SK-N-SH (cell line): ENCODE measurements at regions not wholly inside any gene's neighbourhood (a gene's known extent, or its start where the extent isn't known, plus 50 kb on each side); places are given as distances from the start of the nearest gene placed in this dataset.

Experiments
- CTCF ChIA-PET: fragments of 300-600, 350-600 bp; formaldehyde crosslinking; extraction: SDS; loops from one replicate; lab custom pipeline; 2021; lab: Yijun Ruan, JAX
- POLR2A ChIA-PET: fragments of 350-600 bp; sonication (Branson Sonifier 250); formaldehyde crosslinking; extraction: SDS; loops from one replicate; lab custom pipeline; 2020; ENCODE audit warnings: antibody characterized with exemption, inconsistent platforms; lab: Yijun Ruan, JAX
- DNase-seq: peaks from one replicate; pipeline ENCODE4 v3.0.0; 2012
- H2AFZ ChIP-seq: fragments of 200-600 bp; sonication (generic); 2 replicates; pipeline ENCODE4 v1.8.1; 2016; ENCODE audit warnings: antibody characterized with exemption, mild to moderate bottlenecking, low read depth
- H3F3A ChIP-seq: fragments of 200-600 bp; sonication (generic); replicated peaks from 2 replicates; pipeline ENCODE3; 2016; ENCODE audit warnings: antibody characterized with exemption, mild to moderate bottlenecking; ENCODE audit not compliant: insufficient read depth
- H3K27ac ChIP-seq, 2 experiments: fragments of 200-500 bp in 1 of 2; fragments of 200-600 bp in 1 of 2; sonication (Bioruptor generic) in 1 of 2; sonication (generic), shearing (Covaris generic) in 1 of 2; 2 replicates each; pipeline versions ENCODE4 v1.5.1 to v1.6.1; 2014 to 2016; ENCODE audit warnings: low read depth in 2 of 2, inconsistent platforms in 1 of 2, low read length in 1 of 2, mild to moderate bottlenecking in 1 of 2, mixed read lengths in 1 of 2
- H3K27me3 ChIP-seq: fragments of 200-600 bp; sonication (generic), shearing (Covaris generic); 2 replicates; pipeline ENCODE4 v1.6.1; 2016; ENCODE audit warnings: mixed run types; ENCODE audit not compliant: insufficient read depth
- H3K36me3 ChIP-seq, 2 experiments: fragments of 200-500 bp in 1 of 2; fragments of 200-600 bp in 1 of 2; sonication (Bioruptor generic) in 1 of 2; sonication (generic) in 1 of 2; replicated peaks in 1 of 2; 2 replicates each; pipeline versions ENCODE3 to v1.5.1; 2014 to 2016; ENCODE audit warnings: low read length in 1 of 2, mild to moderate bottlenecking in 1 of 2; ENCODE audit not compliant: insufficient read depth in 2 of 2, control insufficient read depth in 1 of 2
- H3K4me1 ChIP-seq, 2 experiments: fragments of 200-500 bp in 1 of 2; fragments of 200-600 bp in 1 of 2; sonication (Bioruptor generic) in 1 of 2; sonication (generic), shearing (Covaris generic) in 1 of 2; 2 replicates each; pipeline versions ENCODE4 v1.5.1 to v1.6.1; 2014 to 2016; ENCODE audit warnings: low read depth in 1 of 2, low read length in 1 of 2, mixed run types in 1 of 2; ENCODE audit not compliant: insufficient read depth in 2 of 2, control insufficient read depth in 1 of 2
- H3K4me2 ChIP-seq: fragments of 200-600 bp; sonication (generic), shearing (Covaris generic); 2 replicates; pipeline ENCODE4 v1.6.1; 2017; ENCODE audit warnings: mixed run types
- H3K4me3 ChIP-seq, 2 experiments: fragments of 200-500 bp in 1 of 2; fragments of 200-600 bp in 1 of 2; sonication (Bioruptor generic) in 1 of 2; sonication (generic), shearing (Covaris generic) in 1 of 2; 2 replicates each; pipeline versions ENCODE4 v1.5.1 to v1.8.1; 2014 to 2016; ENCODE audit warnings: low read depth in 2 of 2, inconsistent platforms in 1 of 2, low read length in 1 of 2, mild to moderate bottlenecking in 1 of 2, mixed read lengths in 1 of 2, moderate library complexity in 1 of 2
- H3K79me2 ChIP-seq: fragments of 200-600 bp; sonication (generic); 2 replicates; pipeline ENCODE4 v1.8.1; 2017; ENCODE audit warnings: mild to moderate bottlenecking; ENCODE audit not compliant: insufficient read depth
- H3K9ac ChIP-seq: fragments of 200-600 bp; sonication (generic); 2 replicates; pipeline ENCODE4 v1.6.1; 2017; ENCODE audit warnings: mixed run types
- H3K9me2 ChIP-seq: fragments of 200-600 bp; sonication (generic); 2 replicates; pipeline ENCODE4 v1.6.1; 2017; ENCODE audit warnings: mixed run types
- H3K9me3 ChIP-seq: fragments of 200-600 bp; sonication (generic); 2 replicates; pipeline ENCODE4 v1.6.1; 2017; ENCODE audit warnings: mixed run types, mild to moderate bottlenecking, moderate library complexity
- H4K20me1 ChIP-seq: fragments of 200-600 bp; sonication (generic); 2 replicates; pipeline ENCODE4 v1.6.1; 2017; ENCODE audit warnings: mild to moderate bottlenecking, mixed run types; ENCODE audit not compliant: insufficient read depth
- CHD2 ChIP-seq: fragments of 150-350 bp; IDR thresholded peaks from 2 replicates; pipeline ENCODE4 v1.6.1; 2018; ENCODE audit warnings: low read length; ENCODE audit not compliant: partially characterized antibody
- CTCF ChIP-seq: fragments of 200-600 bp; sonication (generic); IDR thresholded peaks from 2 replicates; pipeline ENCODE4 v1.6.1; 2017; ENCODE audit warnings: antibody characterized with exemption, mild to moderate bottlenecking, moderate library complexity
- GABPA ChIP-seq: IDR thresholded peaks from 2 replicates; pipeline ENCODE4 v1.4.0; 2012; ENCODE audit warnings: low read depth, mild to moderate bottlenecking
- MEF2A ChIP-seq: IDR thresholded peaks from 2 replicates; pipeline ENCODE4 v1.4.0; 2012; ENCODE audit warnings: low read depth, borderline replicate concordance
- RAD21 ChIP-seq: IDR thresholded peaks from 2 replicates; pipeline ENCODE4 v1.6.1; 2012; ENCODE audit warnings: mild to moderate bottlenecking, low read length
- RXRA ChIP-seq: IDR thresholded peaks from 2 replicates; pipeline ENCODE4 v1.4.0; 2012; ENCODE audit warnings: low read depth, mild to moderate bottlenecking, borderline replicate concordance
- SMC3 ChIP-seq: IDR thresholded peaks from 2 replicates; pipeline ENCODE4 v1.6.1; 2012; ENCODE audit warnings: low read depth, low read length, improper control_type of control experiment
- TAF1 ChIP-seq: IDR thresholded peaks from 2 replicates; pipeline ENCODE4 v1.6.1; 2012; ENCODE audit warnings: low read depth, mild to moderate bottlenecking, low read length, moderate library complexity, borderline replicate concordance
- TCF12 ChIP-seq: IDR thresholded peaks from 2 replicates; pipeline ENCODE4 v1.4.0; 2012
- YY1 ChIP-seq: IDR thresholded peaks from 2 replicates; pipeline ENCODE4 v1.4.0; 2012; ENCODE audit warnings: low read depth, mild to moderate bottlenecking
- WGBS: methylation state at CpG from one replicate; pipeline ENCODE4 v1.1.6; 2017; ENCODE audit warnings: low lambda C conversion rate; 5-methylcytosine and 5-hydroxymethylcytosine counted together
- TF ChIP-seq, protein P1 (sequence below): fragments of 150-350 bp; IDR thresholded peaks from 2 replicates; pipeline ENCODE4 v1.6.1; 2016; ENCODE audit warnings: mild to moderate bottlenecking, low read depth, low read length
- TF ChIP-seq, protein P2 (sequence below): IDR thresholded peaks from 2 replicates; pipeline ENCODE4 v1.4.0; 2012; ENCODE audit warnings: low read depth
- TF ChIP-seq, protein P3 (sequence below): IDR thresholded peaks from 2 replicates; pipeline ENCODE4 v1.4.0; 2012; ENCODE audit warnings: low read depth, borderline replicate concordance

- Histone ChIP-seq H3K4me2 (no peak overlapping the region), H2AFZ (no peak overlapping the region), H3K36me3 (no peaks in the 10 kb centered on the region), H3K4me3 (no peak overlapping the region; a peak in 1 of 4 replicates), H3K9me2 (no peaks in the 10 kb centered on the region), H3K27me3 (peaks cover 7% of the 10 kb centered on the region; the same call in 1 of the 2 replicates), H4K20me1 (no peaks in the 10 kb centered on the region), H3K79me2 (no peaks in the 10 kb centered on the region), H3K9ac (no peak overlapping the region), H3K27ac (no peak overlapping the region), H3K9me3 (no peaks in the 10 kb centered on the region), H3K4me1 (no peaks in the 10 kb centered on the region; a peak in 1 of 4 replicates), H3F3A (no peaks in the 10 kb centered on the region)
- peak; percentile 13 for DNase-seq
- ChIA-PET POLR2A (no interaction called here), CTCF (interaction anchor here (0.6 kb wide), 1 partner anchor 24 kb away, joined by 3 read pairs; no protein-coding TSS in a partner anchor)
- TF ChIP-seq SMC3 (peak; percentile 21; the same call in 1 of the 2 replicates), RAD21 (peak; percentile 61), TAF1 (no peak), CTCF (peak; percentile 62)
These were observed 85.0 kb upstream of the FAM241A start for GRCh38 chr4:112060212-112060611.

DNA sequence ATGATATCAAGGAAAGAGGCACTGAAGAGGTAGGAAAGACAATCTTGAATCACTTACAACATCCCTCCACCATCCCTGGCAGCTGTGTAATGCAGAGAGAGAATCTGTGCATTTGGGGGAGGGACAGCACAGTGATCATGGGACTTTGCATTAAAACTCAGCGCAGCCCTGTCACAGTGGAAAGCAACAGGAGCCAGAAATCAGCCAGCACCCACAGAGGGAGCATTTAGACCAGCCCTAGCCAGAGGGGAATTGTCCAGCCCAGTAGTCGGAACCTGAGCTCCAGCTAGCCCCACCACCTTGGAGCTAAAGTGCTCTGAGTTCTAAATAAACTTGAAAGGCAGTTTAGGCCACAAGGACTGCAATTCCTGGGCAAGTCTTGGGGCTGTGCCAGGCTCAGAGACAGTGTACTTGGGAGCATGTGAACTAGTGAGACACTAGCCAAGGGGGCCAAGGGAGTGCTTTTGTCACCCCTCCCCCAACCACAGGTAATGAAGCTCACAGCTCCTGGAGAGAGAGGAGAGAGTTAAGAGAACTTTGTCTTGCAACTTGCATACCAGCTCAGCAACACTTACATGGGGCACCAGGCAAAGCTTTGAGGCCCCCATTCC is 83.9 kb upstream of the FAM241A start:
- no peak overlapping the region for H3K4me3 ChIP-seq
- peaks cover 7% of the 10 kb centered on the region; the same call in 1 of the 2 replicates for H3K27me3 ChIP-seq
- H3K9ac ChIP-seq, result no peak overlapping the region
- H3K36me3 ChIP-seq, result no peaks in the 10 kb centered on the region
- no peaks in the 10 kb centered on the region for H3F3A ChIP-seq
- WGBS, result 0% methylated on average over 1 of the region's 2 CpGs
- H3K27ac ChIP-seq, result no peak overlapping the region
- H3K79me2 ChIP-seq, result no peaks in the 10 kb centered on the region
- DNase-seq, result no peak
- H3K4me1 ChIP-seq, result no peaks in the 10 kb centered on the region; a peak in 1 of 4 replicates
- no peaks in the 10 kb centered on the region for H4K20me1 ChIP-seq
- ChIA-PET CTCF (interaction anchor here (1.0 kb wide), 1 partner anchor 39 kb away, joined by 3 read pairs; no protein-coding TSS in a partner anchor), POLR2A (no interaction called here)
- no peak overlapping the region for H2AFZ ChIP-seq
- no peak overlapping the region for H3K4me2 ChIP-seq
- H3K9me3 ChIP-seq, result no peaks in the 10 kb centered on the region
- no peaks in the 10 kb centered on the region for H3K9me2 ChIP-seq
- TF ChIP-seq, protein P1, sequence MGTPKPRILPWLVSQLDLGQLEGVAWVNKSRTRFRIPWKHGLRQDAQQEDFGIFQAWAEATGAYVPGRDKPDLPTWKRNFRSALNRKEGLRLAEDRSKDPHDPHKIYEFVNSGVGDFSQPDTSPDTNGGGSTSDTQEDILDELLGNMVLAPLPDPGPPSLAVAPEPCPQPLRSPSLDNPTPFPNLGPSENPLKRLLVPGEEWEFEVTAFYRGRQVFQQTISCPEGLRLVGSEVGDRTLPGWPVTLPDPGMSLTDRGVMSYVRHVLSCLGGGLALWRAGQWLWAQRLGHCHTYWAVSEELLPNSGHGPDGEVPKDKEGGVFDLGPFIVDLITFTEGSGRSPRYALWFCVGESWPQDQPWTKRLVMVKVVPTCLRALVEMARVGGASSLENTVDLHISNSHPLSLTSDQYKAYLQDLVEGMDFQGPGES, result no peak

DNA sequence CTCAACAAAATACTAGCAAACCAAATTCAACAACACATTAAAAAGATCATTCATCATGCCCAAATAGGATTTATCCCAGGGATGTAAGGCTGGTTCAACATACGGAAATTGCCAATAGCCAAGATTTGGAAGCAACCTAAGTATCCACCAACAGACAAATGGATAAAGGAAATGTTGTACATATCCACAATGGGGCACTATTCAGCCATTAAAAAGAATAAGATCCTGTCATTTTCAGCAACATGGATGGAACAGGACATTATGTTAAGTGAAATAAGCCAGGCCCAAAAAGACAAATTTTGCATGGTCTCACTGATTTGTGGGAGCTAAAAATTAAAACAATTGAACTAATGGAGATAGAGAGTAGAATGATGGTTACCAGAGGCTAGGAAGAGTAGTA is 82.0 kb upstream of the FAM241A start:
- TF ChIP-seq, protein P2, sequence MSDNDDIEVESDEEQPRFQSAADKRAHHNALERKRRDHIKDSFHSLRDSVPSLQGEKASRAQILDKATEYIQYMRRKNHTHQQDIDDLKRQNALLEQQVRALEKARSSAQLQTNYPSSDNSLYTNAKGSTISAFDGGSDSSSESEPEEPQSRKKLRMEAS, result no peak
- TF ChIP-seq RAD21, result no peak
- TF ChIP-seq RXRA, result no peak
- TF ChIP-seq TCF12, result no peak
- TF ChIP-seq YY1, result no peak
- TF ChIP-seq MEF2A, result no peak
- TF ChIP-seq CHD2, result no peak
- TF ChIP-seq GABPA, result no peak
- TF ChIP-seq, protein P3, sequence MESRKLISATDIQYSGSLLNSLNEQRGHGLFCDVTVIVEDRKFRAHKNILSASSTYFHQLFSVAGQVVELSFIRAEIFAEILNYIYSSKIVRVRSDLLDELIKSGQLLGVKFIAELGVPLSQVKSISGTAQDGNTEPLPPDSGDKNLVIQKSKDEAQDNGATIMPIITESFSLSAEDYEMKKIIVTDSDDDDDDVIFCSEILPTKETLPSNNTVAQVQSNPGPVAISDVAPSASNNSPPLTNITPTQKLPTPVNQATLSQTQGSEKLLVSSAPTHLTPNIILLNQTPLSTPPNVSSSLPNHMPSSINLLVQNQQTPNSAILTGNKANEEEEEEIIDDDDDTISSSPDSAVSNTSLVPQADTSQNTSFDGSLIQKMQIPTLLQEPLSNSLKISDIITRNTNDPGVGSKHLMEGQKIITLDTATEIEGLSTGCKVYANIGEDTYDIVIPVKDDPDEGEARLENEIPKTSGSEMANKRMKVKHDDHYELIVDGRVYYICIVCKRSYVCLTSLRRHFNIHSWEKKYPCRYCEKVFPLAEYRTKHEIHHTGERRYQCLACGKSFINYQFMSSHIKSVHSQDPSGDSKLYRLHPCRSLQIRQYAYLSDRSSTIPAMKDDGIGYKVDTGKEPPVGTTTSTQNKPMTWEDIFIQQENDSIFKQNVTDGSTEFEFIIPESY, result no peak
- no peaks in the 10 kb centered on the region for H3K79me2 ChIP-seq
- no peaks in the 10 kb centered on the region for H3K9me3 ChIP-seq
- ChIA-PET POLR2A (no interaction called here), CTCF (no interaction called here)
- no peaks in the 10 kb centered on the region for H3K9me2 ChIP-seq
- H3K27me3 ChIP-seq, result no peaks in the 10 kb centered on the region; the same call in 1 of the 2 replicates
- no peak overlapping the region for H3K4me3 ChIP-seq
- 74% methylated on average over 1 of the region's 1 CpG for WGBS
- no peak overlapping the region for H3K4me2 ChIP-seq
- no peak overlapping the region for H2AFZ ChIP-seq
- H3K4me1 ChIP-seq, result no peaks in the 10 kb centered on the region; a peak in 1 of 4 replicates
- DNase-seq, result no peak
- no peaks in the 10 kb centered on the region for H3K36me3 ChIP-seq
- H3K27ac ChIP-seq, result no peak overlapping the region
- H3F3A ChIP-seq, result no peaks in the 10 kb centered on the region
- H4K20me1 ChIP-seq, result no peaks in the 10 kb centered on the region
- no peak overlapping the region for H3K9ac ChIP-seq
